KG1 (cell line): ENCODE measurements at regions not wholly inside any gene's neighbourhood (a gene's known extent, or its start where the extent isn't known, plus 50 kb on each side); places are given as distances from the start of the nearest gene placed in this dataset.
"Not testable (repeated sequence)": the region's sequence is repeated elsewhere in the genome, so short reads cannot be mapped to it uniquely, and the experiment has no call there.

ENCODE experiments used
- DNase-seq: peaks from one replicate; lab custom pipeline; 2025; lab: John Stamatoyannopoulos, UW

DNA sequence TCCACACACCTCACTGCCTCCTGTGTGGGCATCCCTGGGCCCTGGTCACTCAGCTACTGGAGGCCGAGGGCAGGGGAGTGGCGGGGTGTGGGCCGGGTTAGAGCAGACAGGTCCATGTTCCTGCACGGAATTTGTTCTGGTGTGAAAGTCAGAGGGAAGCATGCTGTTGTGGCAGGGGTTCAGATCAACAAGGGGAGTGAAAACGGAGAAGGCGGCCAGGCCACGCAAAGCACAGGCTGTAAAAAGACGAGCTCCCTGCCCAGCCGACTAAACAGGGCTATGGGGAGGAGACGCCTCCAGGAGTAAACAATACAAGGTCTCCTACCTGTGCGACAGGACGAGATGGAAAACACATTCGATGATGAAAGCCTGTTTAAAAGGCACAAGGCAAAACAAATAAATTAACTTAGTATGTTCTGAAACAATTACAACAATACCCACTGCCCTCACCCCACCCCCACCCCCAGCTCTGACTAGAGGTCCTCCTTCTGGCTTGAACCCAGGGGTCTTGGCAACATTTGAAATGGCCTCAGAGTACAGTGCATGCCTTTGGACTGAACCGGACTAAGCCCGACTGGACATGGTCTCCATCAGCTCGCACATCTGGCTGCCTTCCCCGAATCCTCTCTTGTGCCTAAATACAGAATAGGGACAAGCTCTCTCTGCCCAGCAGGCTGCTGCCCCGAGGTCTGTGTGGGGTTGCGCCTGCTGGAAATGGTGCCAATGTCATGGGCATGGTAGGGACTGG is 274.9 kb upstream of the DIO3 start:
- no peak for DNase-seq

DNA sequence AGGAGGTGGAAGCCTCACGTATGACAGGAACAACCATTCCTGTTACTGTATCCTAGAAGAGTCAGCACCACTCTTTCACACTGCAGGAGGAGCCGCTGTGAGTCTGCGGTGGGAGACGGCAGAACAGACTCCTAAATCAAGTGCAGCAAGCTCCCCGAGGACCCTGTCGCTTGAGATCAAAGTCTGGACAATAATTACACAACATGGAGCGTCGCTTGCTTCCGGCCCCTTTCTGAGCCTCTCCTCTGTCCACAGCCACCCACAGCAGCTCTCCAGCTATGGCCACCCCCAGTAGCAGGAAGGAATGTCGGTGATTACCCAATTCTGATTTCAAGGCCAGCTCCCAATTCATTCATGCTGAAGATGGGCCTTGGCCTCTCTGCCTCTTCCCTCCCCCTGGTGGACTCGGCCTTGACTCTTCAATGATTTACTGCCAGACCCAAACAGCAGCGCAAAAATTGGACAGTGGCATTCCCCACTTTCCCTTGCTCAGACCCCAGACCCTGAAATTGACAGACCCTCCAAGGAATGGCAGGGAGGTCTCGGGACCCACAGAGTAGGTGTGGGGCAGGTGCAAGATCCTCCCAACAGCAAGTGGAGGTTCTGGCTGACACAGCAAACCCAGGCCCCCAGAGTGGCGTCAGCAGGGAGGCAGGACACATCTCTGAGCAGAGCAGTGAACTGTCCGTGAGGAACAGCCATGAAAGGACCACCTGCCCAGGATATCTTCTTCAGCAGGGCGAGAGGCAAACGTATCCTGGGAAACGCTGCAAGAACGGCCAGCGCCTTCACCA is 272.7 kb upstream of the DIO3 start:
- no peak for DNase-seq

DNA sequence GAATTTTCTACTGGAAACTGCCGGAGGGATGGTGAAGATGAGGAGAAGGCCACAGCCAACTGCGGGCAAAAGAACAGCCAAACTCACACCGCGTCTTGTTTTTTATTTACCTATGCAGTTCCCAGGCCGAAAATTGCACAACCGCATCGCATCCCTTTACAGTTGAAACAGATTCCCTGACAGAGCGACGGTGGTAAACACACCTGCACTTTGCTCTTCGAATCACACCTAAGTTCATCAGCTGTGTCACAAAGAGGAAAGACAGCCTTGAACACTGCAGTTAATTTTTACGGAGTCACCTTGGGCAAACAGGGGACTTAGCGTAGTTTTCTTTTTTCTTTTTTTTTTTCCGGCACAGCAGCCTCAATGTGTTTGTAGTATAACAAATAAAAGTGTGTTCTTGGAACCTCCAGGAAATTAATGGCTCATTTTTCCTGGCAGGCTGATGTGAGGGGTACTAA is 272.0 kb upstream of the DIO3 start:
- no peak for DNase-seq

DNA sequence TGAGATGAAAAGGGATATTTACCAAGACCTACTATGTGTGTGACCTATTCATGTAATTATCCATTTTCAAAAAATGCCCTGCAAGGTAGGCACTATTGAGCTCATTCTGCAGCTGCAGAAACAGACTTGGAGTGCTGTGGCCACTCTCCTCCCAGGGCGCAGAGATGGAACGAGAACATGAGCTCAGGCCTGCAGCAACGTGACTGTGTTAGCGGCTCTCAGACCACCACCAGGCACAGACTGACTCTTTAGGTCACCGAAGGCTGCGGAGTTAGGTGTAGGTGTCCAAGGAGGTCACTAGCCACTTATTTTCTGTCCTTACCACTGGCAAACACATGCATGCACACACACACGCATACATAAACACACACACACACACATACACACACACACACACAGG is 271.4 kb upstream of the DIO3 start:
- DNase-seq = no peak

DNA sequence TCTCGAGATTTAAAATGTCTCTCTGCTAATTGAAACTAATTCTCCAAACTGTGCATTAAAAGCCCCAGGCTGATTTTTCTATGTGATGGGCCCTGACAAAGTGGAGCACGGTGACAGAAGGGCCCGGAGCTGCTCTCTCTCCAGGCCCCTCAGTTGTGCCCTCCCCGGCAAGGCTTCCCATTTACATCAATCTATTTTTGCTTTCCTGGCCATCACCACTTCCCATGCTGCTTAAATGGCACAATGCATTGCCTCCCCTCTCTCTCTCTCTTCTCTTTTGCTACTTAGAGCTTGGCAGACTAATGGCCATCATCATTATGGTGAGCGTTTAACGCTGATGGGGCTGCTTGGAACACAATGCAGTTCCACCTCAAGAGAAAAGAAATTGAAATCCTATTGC is 270.7 kb upstream of the DIO3 start:
- DNase-seq = no peak

DNA sequence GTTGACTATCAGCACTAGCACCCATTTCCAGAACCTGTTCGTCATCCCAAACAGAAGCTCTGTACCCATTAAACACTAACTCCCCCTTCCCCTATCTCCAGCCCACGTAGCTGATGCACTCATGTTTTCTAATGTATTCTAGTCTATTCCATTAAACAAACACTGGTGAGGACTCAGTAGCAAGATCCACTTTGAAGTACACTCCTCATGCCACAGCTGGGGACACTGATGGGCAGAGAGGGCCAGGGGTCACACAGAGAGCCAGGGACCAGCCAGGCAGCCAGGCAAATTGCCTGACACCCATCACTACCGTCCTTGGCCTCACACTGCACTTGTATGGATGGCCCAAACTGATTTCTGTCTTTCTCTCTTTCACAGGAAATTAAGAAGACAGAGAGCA is 269.9 kb upstream of the DIO3 start:
- no peak for DNase-seq

DNA sequence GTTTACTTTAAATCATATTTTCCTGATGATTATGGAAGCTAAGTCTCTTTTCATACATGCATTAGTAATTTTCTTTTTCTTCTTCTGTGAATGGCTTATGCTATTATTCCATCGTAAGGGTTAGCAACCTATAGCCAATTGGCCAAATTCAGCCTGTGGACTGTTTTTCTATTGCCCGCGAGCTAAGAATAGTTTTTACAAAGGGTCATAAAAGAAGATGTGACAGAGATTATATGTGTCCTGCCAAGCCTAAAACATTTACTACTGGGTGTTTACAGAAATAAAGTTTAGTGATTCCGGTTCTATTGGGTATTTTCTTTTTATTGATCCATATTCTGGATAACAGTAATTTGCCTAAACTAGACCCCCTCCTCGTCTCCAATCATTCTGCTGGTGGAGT is 268.8 kb upstream of the DIO3 start:
- DNase-seq = no peak

DNA sequence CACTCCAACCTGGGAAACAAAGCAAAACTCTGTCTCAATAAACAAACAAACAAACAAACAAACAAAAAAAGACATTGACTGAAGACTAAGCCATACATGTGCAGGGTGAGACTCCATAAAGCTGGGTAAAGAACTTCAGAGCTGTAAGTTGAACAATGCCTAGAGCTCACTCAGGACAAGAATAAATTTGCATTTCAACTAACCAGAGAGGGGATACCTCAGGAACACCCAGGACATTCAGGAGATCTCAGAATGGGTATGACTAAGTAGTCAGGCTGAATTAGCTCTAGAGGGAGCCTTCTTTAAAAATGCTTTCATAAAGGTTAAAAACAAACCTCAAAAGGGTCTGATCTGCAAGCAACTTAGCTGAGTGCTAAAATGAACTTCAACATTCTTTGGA is 267.7 kb upstream of the DIO3 start:
- no peak for DNase-seq

DNA sequence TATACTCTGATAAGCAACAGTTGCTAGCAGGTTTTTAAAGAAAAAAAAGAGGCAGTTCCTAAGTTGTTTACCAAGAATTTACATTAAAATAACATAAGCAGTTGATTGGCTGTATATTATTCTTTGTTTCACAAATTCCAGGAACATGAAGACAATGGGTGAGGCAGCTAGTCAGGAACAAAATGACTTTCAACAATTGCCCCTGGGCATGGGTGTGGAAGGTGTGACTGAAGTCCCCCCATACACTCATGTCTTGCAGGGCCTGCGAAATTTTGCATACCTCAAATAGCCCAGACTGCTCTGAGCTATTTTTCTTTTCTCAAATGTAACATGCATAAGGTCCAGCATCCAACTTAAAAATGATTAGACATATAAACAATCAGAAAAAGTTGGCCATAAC is 267.2 kb upstream of the DIO3 start:
- no peak for DNase-seq

DNA sequence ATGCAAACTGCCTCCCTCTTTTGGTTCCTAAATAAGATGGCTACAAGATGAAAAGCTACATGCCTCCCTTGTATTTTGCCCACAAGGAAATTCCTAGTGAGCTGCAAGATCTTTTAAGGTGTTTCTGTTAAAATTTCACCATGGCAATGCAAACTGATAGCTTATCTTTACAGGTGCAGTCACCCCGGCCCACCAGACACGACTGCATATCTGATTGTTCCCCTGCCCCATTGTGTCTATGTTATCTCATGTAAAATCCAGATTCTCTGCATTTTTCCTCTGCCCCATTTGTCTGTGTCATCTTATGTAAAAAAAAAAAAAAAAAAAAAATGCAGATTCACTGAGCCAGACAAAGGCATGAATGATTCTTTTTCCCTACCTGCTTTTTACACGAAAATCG is 261.5 kb upstream of the DIO3 start:
- not testable (repeated sequence) for DNase-seq

DNA sequence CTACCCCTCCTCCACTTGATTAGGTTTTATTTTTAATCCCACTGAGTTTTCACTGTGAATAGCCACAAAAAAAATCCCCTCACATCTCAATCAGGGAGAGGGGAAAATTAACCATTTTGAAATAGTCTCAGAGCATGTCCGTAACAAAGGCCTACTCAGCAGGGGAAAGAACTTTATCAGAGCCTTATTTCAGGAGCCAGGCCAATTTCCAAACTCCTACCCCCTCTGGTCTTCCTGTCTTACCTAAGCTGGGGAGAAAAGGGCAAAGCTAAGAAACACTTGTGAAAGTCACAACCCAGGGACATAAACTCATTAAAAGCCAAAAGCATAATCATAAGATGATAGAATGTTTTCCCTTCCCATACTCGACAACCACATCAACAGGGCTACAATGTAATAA is 260.3 kb upstream of the DIO3 start:
- no peak for DNase-seq

DNA sequence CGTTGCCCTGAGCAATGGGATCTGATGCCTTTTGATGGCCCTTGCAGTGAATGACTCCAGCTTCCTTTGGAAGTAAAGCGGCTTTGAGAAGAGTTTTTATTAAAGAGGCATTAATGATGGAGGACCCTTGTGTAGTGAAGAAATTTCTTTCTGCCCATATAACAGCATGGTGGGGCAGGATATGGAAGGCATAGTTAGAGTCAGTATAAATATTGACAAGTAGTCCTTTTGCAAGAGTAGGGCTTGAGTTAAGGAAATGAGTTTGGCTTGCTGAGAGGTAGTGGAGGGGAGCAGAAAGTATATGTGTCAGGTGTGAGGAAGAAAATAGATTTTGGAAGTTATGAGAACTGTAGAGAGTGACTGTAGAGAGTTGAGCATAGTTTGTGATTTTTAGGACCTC is 254.1 kb upstream of the DIO3 start:
- not testable (repeated sequence) for DNase-seq

DNA sequence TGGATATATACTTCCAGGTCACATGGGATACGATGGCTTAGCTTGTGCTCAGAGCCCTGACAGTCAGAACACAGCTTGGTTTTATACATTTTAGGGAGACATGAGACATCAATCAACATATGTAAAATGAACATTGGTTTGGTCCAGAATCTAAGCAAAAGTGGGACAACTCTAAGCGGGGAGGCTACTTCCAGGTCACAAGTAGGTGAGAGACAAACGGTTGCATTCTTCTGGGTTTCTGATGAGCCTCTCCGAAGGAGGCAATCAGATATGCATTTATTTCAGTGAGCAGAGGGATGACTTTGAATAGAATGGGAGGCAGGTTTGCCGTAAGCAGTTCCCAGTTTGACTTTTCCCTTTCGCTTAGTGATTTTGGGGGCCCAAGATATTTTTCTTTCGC is 250.1 kb upstream of the DIO3 start:
- DNase-seq = not testable (repeated sequence)

DNA sequence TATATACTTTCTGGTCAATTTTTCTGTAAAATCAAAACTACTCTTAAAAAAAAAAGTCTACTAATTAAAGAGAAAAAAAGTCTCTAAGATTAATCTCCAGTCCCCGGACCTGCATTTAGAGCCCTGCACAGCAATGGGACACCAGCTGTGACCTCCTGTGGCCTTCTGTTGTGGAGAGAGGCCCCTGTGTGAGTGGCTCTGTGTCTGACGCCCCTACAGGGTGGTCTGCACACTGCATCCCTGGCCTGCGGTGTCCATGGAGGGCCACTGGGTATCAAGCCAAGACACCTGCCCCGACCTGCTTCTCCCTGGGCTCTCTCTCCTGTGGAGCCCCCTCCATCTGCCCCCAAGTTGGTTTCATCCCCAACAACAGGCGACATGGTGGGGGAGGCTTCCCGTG is 248.0 kb upstream of the DIO3 start:
- DNase-seq = no peak

DNA sequence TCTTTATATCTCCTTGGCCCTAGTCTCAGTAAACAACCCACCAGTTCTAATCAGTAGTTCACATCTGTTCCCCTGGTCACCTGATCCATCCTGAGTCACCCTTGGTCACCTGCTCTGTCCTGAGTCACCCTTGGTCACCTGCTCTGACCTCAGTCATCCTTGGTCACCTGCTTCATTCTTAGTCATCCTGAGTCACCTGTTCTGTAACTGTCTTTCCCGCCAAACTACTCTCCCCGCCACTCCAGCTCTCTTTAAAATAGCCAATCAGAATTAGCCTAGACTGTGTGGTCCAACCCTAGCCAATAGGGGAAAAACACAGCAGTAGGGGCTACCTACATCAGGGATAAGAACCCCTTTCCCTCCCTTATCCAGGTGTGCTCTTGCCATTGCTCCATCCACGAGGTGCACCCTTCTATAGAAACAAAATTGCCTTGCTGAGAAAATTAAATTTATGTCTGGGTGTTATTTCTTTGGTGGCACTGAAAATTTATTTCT is 245.4 kb upstream of the DIO3 start:
- no peak for DNase-seq

DNA sequence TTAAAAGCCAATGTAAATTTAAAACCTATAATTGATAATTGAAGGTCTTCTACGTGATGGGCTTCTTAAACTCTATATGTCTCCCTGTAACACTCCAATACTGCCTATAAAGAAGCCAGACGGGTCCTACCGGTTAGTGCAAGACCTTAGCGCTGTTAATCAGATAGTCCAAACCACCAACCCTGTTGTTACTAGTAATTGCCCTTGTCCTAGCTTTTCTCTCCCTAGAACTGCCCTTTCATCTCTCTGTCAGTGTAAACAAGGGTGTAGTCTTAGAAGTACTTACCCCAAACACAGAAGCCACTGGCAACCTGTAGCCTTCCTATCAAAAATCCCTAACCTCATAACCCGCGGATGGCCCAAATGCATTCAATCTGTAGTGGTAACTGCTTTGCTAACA is 243.0 kb upstream of the DIO3 start:
- DNase-seq = no peak

DNA sequence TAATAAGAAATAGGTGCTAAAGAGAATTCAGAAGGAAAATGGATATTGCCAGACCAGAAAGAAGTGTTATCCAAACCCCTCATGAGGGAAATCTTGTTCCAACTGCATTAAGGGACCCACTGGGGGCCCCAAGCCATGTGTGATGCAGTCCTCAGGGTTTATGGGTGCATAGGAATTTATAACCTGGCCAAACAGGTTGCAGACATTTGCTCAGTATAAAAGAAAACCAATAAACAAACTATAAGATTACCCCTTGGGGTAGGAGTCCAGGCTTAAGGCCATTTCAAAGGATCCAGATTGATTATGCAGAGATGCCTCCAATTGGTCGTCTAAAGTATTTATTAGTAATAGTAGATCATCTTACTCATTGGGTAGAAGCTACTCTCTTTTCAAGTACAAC is 240.9 kb upstream of the DIO3 start:
- no peak for DNase-seq

DNA sequence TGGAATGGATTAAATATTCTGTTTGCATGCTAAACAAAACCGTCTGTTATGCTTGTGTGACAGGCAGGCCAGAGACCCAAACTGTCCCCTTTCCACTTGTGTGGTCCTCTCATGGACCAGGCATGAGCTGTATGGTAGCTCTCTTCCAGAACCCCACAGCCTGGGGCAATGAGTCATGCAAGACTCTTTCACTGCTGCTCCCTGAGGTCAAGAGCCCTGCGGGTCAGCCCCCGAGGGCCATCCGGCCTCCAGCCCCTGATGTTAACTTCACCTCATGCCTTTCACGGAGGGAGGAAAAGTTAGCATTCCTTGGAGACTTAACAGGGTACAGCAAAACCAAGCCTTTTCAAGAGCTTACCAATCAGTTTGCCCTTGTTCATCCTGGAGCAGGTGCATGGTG is 239.1 kb upstream of the DIO3 start:
- DNase-seq = no peak

DNA sequence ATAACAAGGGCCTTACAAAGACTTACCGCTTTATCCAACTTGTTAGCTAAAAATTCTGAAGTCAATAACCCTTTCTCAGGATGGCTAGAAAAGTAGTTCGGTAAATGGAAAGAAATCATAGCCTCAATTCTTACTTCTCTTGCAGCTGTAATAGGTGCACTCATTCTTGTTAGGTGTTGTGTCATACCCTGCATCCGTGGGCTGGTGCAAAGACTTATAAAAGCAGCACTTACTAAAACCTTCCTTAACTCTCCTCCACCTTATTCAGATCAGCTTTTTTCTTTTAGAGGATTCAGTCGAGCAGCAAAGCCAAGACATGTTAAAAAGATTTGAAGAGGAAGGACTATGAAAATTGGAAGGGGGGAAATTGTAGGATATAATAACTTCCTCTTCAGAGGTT is 238.2 kb upstream of the DIO3 start:
- DNase-seq = no peak

DNA sequence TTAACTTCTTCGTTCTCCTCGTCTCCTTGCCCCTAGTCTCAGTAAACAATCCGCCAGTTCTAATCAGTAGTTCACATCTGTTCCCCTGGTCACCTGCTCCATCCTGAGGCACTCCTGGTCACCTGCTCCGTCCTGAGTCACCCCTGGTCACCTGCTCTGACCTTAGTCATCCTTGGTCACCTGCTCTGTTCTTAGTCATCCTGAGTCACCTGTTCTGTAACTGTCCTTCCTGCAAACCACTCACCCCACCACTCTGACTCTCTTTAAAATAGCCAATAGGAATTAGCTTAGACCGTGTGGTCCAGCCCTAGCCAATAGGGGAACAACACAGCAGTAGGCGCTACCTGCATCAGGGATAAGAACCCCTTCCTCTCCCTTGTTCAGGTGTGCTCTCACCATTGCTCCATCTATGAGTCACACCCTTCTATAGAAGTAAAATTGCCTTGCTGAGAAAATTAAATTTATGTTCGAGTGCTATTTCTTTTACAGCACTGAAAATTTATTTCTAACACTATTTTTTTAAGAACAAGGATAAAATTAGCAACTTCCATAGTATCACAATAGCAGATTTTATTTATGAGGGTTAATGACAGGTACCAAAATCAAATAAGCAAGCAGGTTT is 237.6 kb upstream of the DIO3 start:
- not testable (repeated sequence) for DNase-seq

DNA sequence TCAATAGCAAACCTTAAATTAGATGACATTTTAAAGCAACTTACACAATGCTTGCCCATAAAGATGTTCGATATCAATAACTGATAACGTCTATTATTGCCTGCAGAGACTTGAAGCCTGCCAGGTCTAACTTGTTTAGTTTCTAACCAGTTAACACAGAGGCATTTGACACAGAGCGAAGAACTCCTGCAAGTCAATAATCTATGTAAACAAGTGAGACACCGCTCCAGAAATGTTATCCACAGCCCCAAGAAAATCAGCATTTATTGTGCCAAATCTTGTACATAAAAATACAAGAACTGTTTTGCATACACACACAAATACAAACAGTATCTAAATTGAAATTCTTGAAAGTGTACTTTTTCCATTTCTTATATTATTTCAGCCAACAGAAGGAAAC is 236.0 kb upstream of the DIO3 start:
- no peak for DNase-seq

DNA sequence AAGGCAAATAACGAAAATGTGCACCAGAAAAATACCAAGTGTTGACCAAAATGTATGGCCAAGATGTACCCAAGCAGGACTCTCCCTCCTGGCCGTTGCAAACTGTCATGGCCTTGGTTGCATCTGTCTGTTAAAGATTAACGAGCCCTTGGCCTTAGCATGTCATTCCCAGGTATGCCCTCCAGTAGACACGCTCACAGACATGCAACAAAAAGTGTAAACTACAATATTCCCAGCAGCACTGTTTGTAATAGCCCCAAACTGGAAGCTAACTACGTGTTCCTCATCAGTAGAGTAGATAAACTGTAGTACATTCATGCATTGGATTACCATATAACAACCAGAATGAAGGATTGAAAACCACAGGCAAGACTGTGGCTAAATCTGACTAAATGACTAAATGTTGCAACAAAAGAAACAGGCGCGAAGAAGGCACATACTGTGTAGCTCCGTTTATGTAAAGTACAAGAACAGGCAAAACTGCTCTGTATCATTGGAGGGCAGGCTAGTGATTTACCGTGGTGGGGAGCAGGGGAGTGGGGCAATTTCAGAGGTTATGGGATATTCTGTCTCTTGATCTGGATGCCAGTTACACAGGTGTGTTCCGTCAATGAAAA is 232.8 kb upstream of the DIO3 start:
- no peak for DNase-seq
